Middle frontal gyrus (tissue), 1 donor: ENCODE measurements at regions not wholly inside any gene's neighbourhood (a gene's known extent, or its start where the extent isn't known, plus 50 kb on each side); places are given as distances from the start of the nearest gene placed in this dataset.
"Not testable (repeated sequence)": the region's sequence is repeated elsewhere in the genome, so short reads cannot be mapped to it uniquely, and the experiment has no call there.

ENCODE experiments used
- DNase-seq: peaks from one replicate; pipeline ENCODE4 v3.0.0-alpha.2; 2015; ENCODE audit warnings: low spot score; ENCODE audit errors: extremely low spot score

GRCh38 chr11:110883256-110883655 lies 171.0 kb upstream of the ARHGAP20 start:
- no peak for DNase-seq

GRCh38 chr11:110878513-110878912 lies 166.3 kb upstream of the ARHGAP20 start:
- no peak for DNase-seq

- no peak for DNase-seq
These were observed 162.3 kb upstream of the ARHGAP20 start for GRCh38 chr11:110874437-110875030.

GRCh38 chr11:110873975-110874374 lies 161.7 kb upstream of the ARHGAP20 start:
- DNase-seq, result no peak

- no peak for DNase-seq
These were observed 158.7 kb upstream of the ARHGAP20 start for GRCh38 chr11:110870816-110871522.

- DNase-seq, result no peak
These were observed 155.7 kb upstream of the ARHGAP20 start for GRCh38 chr11:110867951-110868350.

GRCh38 chr11:110866081-110866480 lies 153.8 kb upstream of the ARHGAP20 start:
- DNase-seq, result no peak

GRCh38 chr11:110862407-110862806 lies 150.2 kb upstream of the ARHGAP20 start:
- DNase-seq, result no peak

- DNase-seq, result no peak
These were observed 148.2 kb upstream of the ARHGAP20 start for GRCh38 chr11:110860461-110860860.

GRCh38 chr11:110859998-110860397 lies 147.8 kb upstream of the ARHGAP20 start:
- no peak for DNase-seq

GRCh38 chr11:110859240-110859840 lies 147.1 kb upstream of the ARHGAP20 start:
- DNase-seq, result no peak

- no peak for DNase-seq
These were observed 146.3 kb upstream of the ARHGAP20 start for GRCh38 chr11:110858547-110858921.

GRCh38 chr11:110857892-110858546 lies 145.8 kb upstream of the ARHGAP20 start:
- no peak for DNase-seq

GRCh38 chr11:110856996-110857812 lies 145.0 kb upstream of the ARHGAP20 start:
- DNase-seq, result no peak

GRCh38 chr11:110856340-110856739 lies 144.1 kb upstream of the ARHGAP20 start:
- DNase-seq, result no peak

- DNase-seq, result no peak
These were observed 143.0 kb upstream of the ARHGAP20 start for GRCh38 chr11:110855191-110855590.

GRCh38 chr11:110852921-110853490 lies 140.8 kb upstream of the ARHGAP20 start:
- DNase-seq, result no peak

- no peak for DNase-seq
These were observed 138.6 kb upstream of the ARHGAP20 start for GRCh38 chr11:110850846-110851245.

- DNase-seq, result not testable (repeated sequence)
These were observed 130.8 kb upstream of the ARHGAP20 start for GRCh38 chr11:110843053-110843452.

- no peak for DNase-seq
These were observed 126.6 kb upstream of the ARHGAP20 start for GRCh38 chr11:110838808-110839207.

- DNase-seq, result no peak
These were observed 125.4 kb upstream of the ARHGAP20 start for GRCh38 chr11:110837603-110838002.
